ENCODE measurements at regions not wholly inside any gene's neighbourhood (a gene's known extent, or its start where the extent isn't known, plus 50 kb on each side); places are given as distances from the start of the nearest gene placed in this dataset.

DNA sequence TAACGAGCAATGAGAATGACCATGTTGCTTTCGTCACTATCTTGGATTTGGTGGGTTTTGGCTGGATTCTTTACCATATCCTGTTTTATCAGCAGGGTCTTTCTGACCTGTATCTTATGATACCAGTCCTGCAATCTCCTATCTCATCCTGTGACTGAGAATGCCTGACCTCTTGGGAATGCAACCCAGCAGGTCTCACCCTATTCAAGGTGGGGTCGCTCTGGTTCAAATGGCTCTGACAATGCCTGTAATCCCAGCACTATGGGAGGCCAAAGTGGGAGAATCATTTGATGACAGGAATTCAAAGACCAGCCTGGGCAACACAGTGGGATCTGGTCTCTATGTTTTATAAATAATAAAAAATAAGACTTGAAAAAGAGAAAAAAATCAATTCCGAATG is 173.5 kb downstream of the ACTR3 start:
- H3K36me3 ChIP-seq (ENCODE audit: insufficient read depth, low read length): no peaks in the 10 kb centered on the region
- TF ChIP-seq REST (IDR thresholded peaks at IDR 0.05; ENCODE audit: borderline replicate concordance) (no peak), TAF1 (IDR thresholded peaks at IDR 0.05; ENCODE audit: low read depth) (no peak), POLR2AphosphoS5 (IDR thresholded peaks at IDR 0.05) (no peak), MXI1 (conservative IDR thresholded peaks at IDR 0.05; ENCODE audit: poor library complexity, severe bottlenecking) (no peak), RAD21 (conservative IDR thresholded peaks at IDR 0.05) (no peak), EZH2 (IDR thresholded peaks at IDR 0.05; ENCODE audit: borderline replicate concordance, insufficient read depth, low read length, poor library complexity, severe bottlenecking) (no peak)
- H3K9me2 ChIP-seq (ENCODE audit: insufficient read depth, low read length): no peaks in the 10 kb centered on the region
- no peak overlapping the region for H3K4me3 ChIP-seq (ENCODE audit: low read length)
- no peak overlapping the region for H3K27ac ChIP-seq (ENCODE audit: low read length)
- H4K20me1 ChIP-seq (ENCODE audit: insufficient read depth): no peaks in the 10 kb centered on the region
- no peaks in the 10 kb centered on the region for H3K27me3 ChIP-seq (ENCODE audit: insufficient read depth, low read depth, low read length)
- no peak overlapping the region for H2AFZ ChIP-seq (ENCODE audit: low read depth, low read length)
- H3K79me2 ChIP-seq (replicated peaks; ENCODE audit: insufficient read depth, low read length): no peaks in the 10 kb centered on the region
- no peak overlapping the region for H3K4me2 ChIP-seq (ENCODE audit: low read length)
- no peaks in the 10 kb centered on the region for H3F3A ChIP-seq (ENCODE audit: insufficient read depth, low read length, poor library complexity, severe bottlenecking)
- no peaks in the 10 kb centered on the region for H3K9me3 ChIP-seq (ENCODE audit: low read length)
- H3K9ac ChIP-seq (ENCODE audit: low read length): no peak overlapping the region

DNA sequence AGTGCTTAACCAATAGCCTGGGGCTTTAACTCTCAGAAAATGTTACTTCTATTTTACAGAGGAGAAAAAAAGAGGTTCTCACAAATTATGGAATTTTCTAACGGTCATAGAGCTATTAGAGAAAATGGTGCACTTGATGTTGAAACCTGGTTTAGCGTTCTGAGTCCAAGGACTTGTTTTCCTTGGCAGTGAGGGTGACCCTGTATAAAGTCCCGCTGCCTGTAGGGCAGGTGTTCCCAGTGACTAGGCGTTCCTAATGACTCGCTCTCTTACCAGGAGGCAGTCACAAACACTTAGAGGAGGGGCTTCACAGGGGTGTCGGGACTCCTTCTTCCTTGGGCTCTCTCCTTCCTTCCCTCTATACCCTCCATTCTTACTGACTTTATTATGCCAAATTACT is 175.8 kb downstream of the ACTR3 start:
- H3K27ac ChIP-seq (ENCODE audit: low read length): no peak overlapping the region
- H2AFZ ChIP-seq (ENCODE audit: low read depth, low read length): no peak overlapping the region
- H3K9ac ChIP-seq (ENCODE audit: low read length): no peak overlapping the region
- TF ChIP-seq REST (IDR thresholded peaks at IDR 0.05; ENCODE audit: borderline replicate concordance): no peak
- no peak for TF ChIP-seq RAD21 (conservative IDR thresholded peaks at IDR 0.05)
- no peak for TF ChIP-seq EP300 (conservative IDR thresholded peaks at IDR 0.05; ENCODE audit: poor library complexity, severe bottlenecking)
- TF ChIP-seq TAF1 (IDR thresholded peaks at IDR 0.05; ENCODE audit: low read depth): no peak
- TF ChIP-seq EZH2 (IDR thresholded peaks at IDR 0.05; ENCODE audit: borderline replicate concordance, insufficient read depth, low read length, poor library complexity, severe bottlenecking): no peak
- no peak for TF ChIP-seq POLR2AphosphoS5 (IDR thresholded peaks at IDR 0.05)
- TF ChIP-seq, protein P1, sequence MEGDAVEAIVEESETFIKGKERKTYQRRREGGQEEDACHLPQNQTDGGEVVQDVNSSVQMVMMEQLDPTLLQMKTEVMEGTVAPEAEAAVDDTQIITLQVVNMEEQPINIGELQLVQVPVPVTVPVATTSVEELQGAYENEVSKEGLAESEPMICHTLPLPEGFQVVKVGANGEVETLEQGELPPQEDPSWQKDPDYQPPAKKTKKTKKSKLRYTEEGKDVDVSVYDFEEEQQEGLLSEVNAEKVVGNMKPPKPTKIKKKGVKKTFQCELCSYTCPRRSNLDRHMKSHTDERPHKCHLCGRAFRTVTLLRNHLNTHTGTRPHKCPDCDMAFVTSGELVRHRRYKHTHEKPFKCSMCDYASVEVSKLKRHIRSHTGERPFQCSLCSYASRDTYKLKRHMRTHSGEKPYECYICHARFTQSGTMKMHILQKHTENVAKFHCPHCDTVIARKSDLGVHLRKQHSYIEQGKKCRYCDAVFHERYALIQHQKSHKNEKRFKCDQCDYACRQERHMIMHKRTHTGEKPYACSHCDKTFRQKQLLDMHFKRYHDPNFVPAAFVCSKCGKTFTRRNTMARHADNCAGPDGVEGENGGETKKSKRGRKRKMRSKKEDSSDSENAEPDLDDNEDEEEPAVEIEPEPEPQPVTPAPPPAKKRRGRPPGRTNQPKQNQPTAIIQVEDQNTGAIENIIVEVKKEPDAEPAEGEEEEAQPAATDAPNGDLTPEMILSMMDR (IDR thresholded peaks at IDR 0.05; ENCODE audit: poor library complexity, severe bottlenecking): no peak
- TF ChIP-seq MXI1 (conservative IDR thresholded peaks at IDR 0.05; ENCODE audit: poor library complexity, severe bottlenecking): no peak
- no peak for TF ChIP-seq SMC3 (conservative IDR thresholded peaks at IDR 0.05; ENCODE audit: poor library complexity)
- no peak overlapping the region for H3K4me3 ChIP-seq (ENCODE audit: low read length)
- no peaks in the 10 kb centered on the region for H3K79me2 ChIP-seq (replicated peaks; ENCODE audit: insufficient read depth, low read length)
- no peaks in the 10 kb centered on the region for H3K9me3 ChIP-seq (ENCODE audit: low read length)
- no peaks in the 10 kb centered on the region for H3F3A ChIP-seq (ENCODE audit: insufficient read depth, low read length, poor library complexity, severe bottlenecking)
- no peaks in the 10 kb centered on the region for H3K9me2 ChIP-seq (ENCODE audit: insufficient read depth, low read length)
- H3K27me3 ChIP-seq (ENCODE audit: insufficient read depth, low read depth, low read length): no peaks in the 10 kb centered on the region
- no peaks in the 10 kb centered on the region for H4K20me1 ChIP-seq (ENCODE audit: insufficient read depth)
- H3K36me3 ChIP-seq (ENCODE audit: insufficient read depth, low read length): no peaks in the 10 kb centered on the region
- H3K4me2 ChIP-seq (ENCODE audit: low read length): no peak overlapping the region
